C4-2B (cell line): ENCODE measurements at regions not wholly inside any gene's neighbourhood (a gene's known extent, or its start where the extent isn't known, plus 50 kb on each side); places are given as distances from the start of the nearest gene placed in this dataset.

ENCODE experiments used
- ZFX ChIP-seq: fragments of 450-650 bp; IDR thresholded peaks from 2 replicates; pipeline ENCODE4 v1.6.1; 2017
- TF ChIP-seq, protein P1 (sequence below): fragments of 450-650 bp; conservative IDR thresholded peaks from 2 replicates; pipeline ENCODE4 v1.5.1; 2017; ENCODE audit warnings: mild to moderate bottlenecking

DNA sequence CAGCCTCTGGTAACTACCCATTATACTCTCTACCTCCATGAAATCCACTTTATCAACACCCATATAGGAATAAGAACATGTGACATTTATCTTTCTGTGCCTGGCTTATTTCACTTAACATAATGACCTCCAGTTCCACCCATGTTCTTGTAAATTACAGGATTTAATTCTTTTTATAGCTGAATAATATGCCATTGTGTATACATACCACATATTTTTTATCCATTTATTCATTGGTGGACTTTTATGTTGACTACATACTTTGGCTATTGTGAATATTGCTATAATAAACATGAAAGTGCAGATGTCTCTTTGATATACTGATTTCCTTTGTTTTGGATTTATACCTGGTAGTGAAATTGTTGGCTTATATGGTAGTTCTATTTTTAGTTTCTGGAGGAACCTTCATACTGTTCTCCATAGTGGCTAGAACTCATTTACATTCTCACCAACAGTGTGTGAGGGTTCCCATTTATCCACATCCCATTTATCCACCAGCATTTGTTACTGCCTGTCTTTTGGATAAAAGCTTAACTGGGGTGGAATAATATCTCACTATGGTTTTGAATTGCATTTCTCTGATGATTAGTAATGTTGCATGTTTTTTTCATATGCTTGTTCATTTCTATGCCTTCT, 473.4 kb downstream of the TBL1XR1 start:
- TF ChIP-seq, protein P1, sequence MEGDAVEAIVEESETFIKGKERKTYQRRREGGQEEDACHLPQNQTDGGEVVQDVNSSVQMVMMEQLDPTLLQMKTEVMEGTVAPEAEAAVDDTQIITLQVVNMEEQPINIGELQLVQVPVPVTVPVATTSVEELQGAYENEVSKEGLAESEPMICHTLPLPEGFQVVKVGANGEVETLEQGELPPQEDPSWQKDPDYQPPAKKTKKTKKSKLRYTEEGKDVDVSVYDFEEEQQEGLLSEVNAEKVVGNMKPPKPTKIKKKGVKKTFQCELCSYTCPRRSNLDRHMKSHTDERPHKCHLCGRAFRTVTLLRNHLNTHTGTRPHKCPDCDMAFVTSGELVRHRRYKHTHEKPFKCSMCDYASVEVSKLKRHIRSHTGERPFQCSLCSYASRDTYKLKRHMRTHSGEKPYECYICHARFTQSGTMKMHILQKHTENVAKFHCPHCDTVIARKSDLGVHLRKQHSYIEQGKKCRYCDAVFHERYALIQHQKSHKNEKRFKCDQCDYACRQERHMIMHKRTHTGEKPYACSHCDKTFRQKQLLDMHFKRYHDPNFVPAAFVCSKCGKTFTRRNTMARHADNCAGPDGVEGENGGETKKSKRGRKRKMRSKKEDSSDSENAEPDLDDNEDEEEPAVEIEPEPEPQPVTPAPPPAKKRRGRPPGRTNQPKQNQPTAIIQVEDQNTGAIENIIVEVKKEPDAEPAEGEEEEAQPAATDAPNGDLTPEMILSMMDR, result no peak
- TF ChIP-seq ZFX, result no peak
